HepG2 (cell line): ENCODE measurements at regions not wholly inside any gene's neighbourhood (a gene's known extent, or its start where the extent isn't known, plus 50 kb on each side); places are given as distances from the start of the nearest gene placed in this dataset.
A peak's percentile ranks its signal among the peaks of the same experiment; 100 is the strongest.

ENCODE experiments used
- ATAC-seq: fragments of 200-7000 bp; cut with Tn5 transposase; 3 replicates; pipeline ENCODE4 v1.9.1; 2020; ENCODE audit warnings: mild to moderate bottlenecking, moderate library complexity
- BruUV-seq: library from RNA; stranded (reverse); fragments of 400-500 nt; replicated peaks from 2 replicates; lab custom pipeline; 2021; lab: Mats Ljungman, UMichigan
- CTCF ChIA-PET: fragments of 300-600 bp; formaldehyde crosslinking; extraction: SDS; loops from one replicate; lab custom pipeline; 2021; ENCODE audit warnings: low total read pairs, inconsistent platforms, low intra/inter-chr PET ratio; lab: Yijun Ruan, JAX
- POLR2A ChIA-PET: fragments of 350-600 bp; sonication (Branson Sonifier 250); formaldehyde crosslinking; loops from one replicate; lab custom pipeline; 2020; ENCODE audit warnings: antibody characterized with exemption, inconsistent platforms; lab: Yijun Ruan, JAX
- DNase-seq: peaks from one replicate; pipeline ENCODE4 v3.0.0-alpha.2; 2015; ENCODE audit warnings: low spot score
- FAIRE-seq: peaks from 3 replicates; lab custom pipeline; 2011; peaks lifted over from hg19 to GRCh38; lab: Jason Lieb, UNC
- H2AFZ ChIP-seq: one replicate; pipeline ENCODE4 v1.6.1; 2011; ENCODE audit warnings: low read length, inconsistent platforms
- H3K27ac ChIP-seq: fragments of 300-600 bp; 3 replicates; pipeline ENCODE4 v1.8.0; 2011; ENCODE audit warnings: mixed run types, mild to moderate bottlenecking, mixed read lengths, low read length, inconsistent platforms; ENCODE audit not compliant: insufficient read depth; ENCODE audit errors: extremely low read length
- H3K27me3 ChIP-seq, 2 experiments: fragments of 200-600 bp in 1 of 2; 2 replicates in 1 of 2; 3 replicates in 1 of 2; pipeline versions ENCODE4 v1.6.0 to v1.8.0; 2011; ENCODE audit warnings: low read length in 2 of 2, mild to moderate bottlenecking in 2 of 2, moderate library complexity in 2 of 2, inconsistent platforms in 1 of 2; ENCODE audit not compliant: insufficient read depth in 2 of 2, control insufficient read depth in 1 of 2
- H3K36me3 ChIP-seq, 2 experiments: fragments of 200-600 bp in 1 of 2; replicated peaks in 1 of 2; 2 replicates in 1 of 2; 3 replicates in 1 of 2; pipeline versions ENCODE4 v1.5.1 to v1.8.0; 2011; ENCODE audit warnings: low read length in 2 of 2, inconsistent platforms in 1 of 2; ENCODE audit not compliant: insufficient read depth in 2 of 2, control insufficient read depth in 1 of 2
- H3K4me1 ChIP-seq: 2 replicates; pipeline ENCODE4 v1.5.1; 2012; ENCODE audit warnings: low read length, inconsistent platforms; ENCODE audit not compliant: insufficient read depth
- H3K4me2 ChIP-seq: 2 replicates; pipeline ENCODE4 v1.6.0; 2011; ENCODE audit warnings: low read depth, low read length, inconsistent platforms
- H3K4me3 ChIP-seq, 3 experiments: fragments of 200-600 bp in 1 of 3; sonication (generic), shearing (Covaris generic) in 1 of 3; replicated peaks in 1 of 3; 2 replicates each; pipeline ENCODE4 v1.5.1; 2011 to 2016; ENCODE audit warnings: low read length in 3 of 3, inconsistent platforms in 2 of 3, low read depth in 2 of 3, mild to moderate bottlenecking in 2 of 3, control low read depth in 1 of 3, mixed read lengths in 1 of 3; ENCODE audit not compliant: insufficient read depth in 1 of 3
- H3K79me2 ChIP-seq: one replicate; pipeline ENCODE4 v1.6.1; 2011; ENCODE audit warnings: low read length, inconsistent platforms; ENCODE audit not compliant: insufficient read depth
- H3K9ac ChIP-seq: 2 replicates; pipeline ENCODE4 v1.6.0; 2011; ENCODE audit warnings: mild to moderate bottlenecking, low read depth, low read length, inconsistent platforms; ENCODE audit not compliant: insufficient read depth
- H3K9me3 ChIP-seq: 2 replicates; pipeline ENCODE4 v1.5.1; 2012; ENCODE audit warnings: mild to moderate bottlenecking, low read length
- H4K20me1 ChIP-seq: 2 replicates; pipeline ENCODE4 v1.6.0; 2011; ENCODE audit warnings: inconsistent platforms, mild to moderate bottlenecking, low read length, moderate library complexity; ENCODE audit not compliant: insufficient read depth
- FOXA3 ChIP-seq: IDR thresholded peaks from 2 replicates; pipeline ENCODE4 v1.6.1; 2016; ENCODE audit warnings: missing genetic modification reagents, missing compliant biosample characterization
- HES4 ChIP-seq: sonication (generic); formaldehyde crosslinking; IDR thresholded peaks from 2 replicates; pipeline ENCODE4 v1.9.0; 2021; ENCODE audit warnings: mild to moderate bottlenecking, missing genetic modification reagents, borderline replicate concordance
- KDM1A ChIP-seq: IDR thresholded peaks from 2 replicates; pipeline ENCODE4 v1.6.1; 2016; ENCODE audit warnings: missing compliant biosample characterization
- MAFF ChIP-seq: IDR thresholded peaks from 2 replicates; pipeline ENCODE4 v1.6.1; 2011; ENCODE audit warnings: low read depth, low read length, improper control_type of control experiment
- MAFK ChIP-seq, 2 experiments: IDR thresholded peaks in 1 of 2; conservative IDR thresholded peaks in 1 of 2; 2 replicates each; pipeline ENCODE4 v1.6.1; 2011; ENCODE audit warnings: improper control_type of control experiment in 2 of 2, low read length in 2 of 2
- MEF2D ChIP-seq: sonication (generic); formaldehyde crosslinking; IDR thresholded peaks from 2 replicates; pipeline ENCODE4 v1.5.1; 2020; ENCODE audit warnings: mild to moderate bottlenecking, missing genetic modification reagents
- NBN ChIP-seq: fragments of 450-650 bp; conservative IDR thresholded peaks from 2 replicates; pipeline ENCODE4 v1.6.1; 2017
- NONO ChIP-seq, 2 experiments: fragments of 450-650 bp in 1 of 2; sonication (generic) in 1 of 2; formaldehyde crosslinking in 1 of 2; IDR thresholded peaks in 1 of 2; conservative IDR thresholded peaks in 1 of 2; 2 replicates each; pipeline versions ENCODE4 v1.6.1 to v1.8.0; 2017 to 2022; ENCODE audit warnings: mild to moderate bottlenecking in 1 of 2, missing genetic modification reagents in 1 of 2, moderate library complexity in 1 of 2
- RARG ChIP-seq: sonication (generic); formaldehyde crosslinking; IDR thresholded peaks from 2 replicates; pipeline ENCODE4 v1.4.0; 2020; ENCODE audit warnings: low read depth, mild to moderate bottlenecking, missing genetic modification reagents
- RBM22 ChIP-seq: fragments of 200-400 bp; formaldehyde crosslinking; optimal IDR thresholded peaks from 2 replicates; pipeline ENCODE3; 2017; ENCODE audit warnings: mild to moderate bottlenecking, low read length, moderate library complexity
- REXO4 ChIP-seq: sonication (generic); formaldehyde crosslinking; IDR thresholded peaks from 2 replicates; pipeline ENCODE4 v1.8.0; 2022; ENCODE audit warnings: missing genetic modification reagents, mild to moderate bottlenecking, borderline replicate concordance
- SMARCE1 ChIP-seq: fragments of 450-650 bp; IDR thresholded peaks from 2 replicates; pipeline ENCODE4 v1.6.1; 2017; ENCODE audit warnings: borderline replicate concordance
- SMYD3 ChIP-seq: sonication (generic); formaldehyde crosslinking; IDR thresholded peaks from 2 replicates; pipeline ENCODE4 v1.8.1; 2023; ENCODE audit warnings: mild to moderate bottlenecking, missing genetic modification reagents
- U2AF1 ChIP-seq: fragments of 200-400 bp; formaldehyde crosslinking; optimal IDR thresholded peaks from 2 replicates; pipeline ENCODE3; 2017; ENCODE audit warnings: mild to moderate bottlenecking, low read depth, low read length
- ZBTB42 ChIP-seq: sonication (generic); formaldehyde crosslinking; IDR thresholded peaks from 2 replicates; pipeline ENCODE4 v1.5.0; 2020; ENCODE audit warnings: mild to moderate bottlenecking, missing genetic modification reagents
- ZFP41 ChIP-seq: sonication (generic); formaldehyde crosslinking; IDR thresholded peaks from 2 replicates; pipeline ENCODE4 v1.4.0; 2020; ENCODE audit warnings: mild to moderate bottlenecking, missing genetic modification reagents, borderline replicate concordance
- ZNF501 ChIP-seq: sonication (generic); formaldehyde crosslinking; IDR thresholded peaks from 2 replicates; pipeline ENCODE4 v1.5.1; 2020; ENCODE audit warnings: mild to moderate bottlenecking, moderate library complexity, missing genetic modification reagents
- ZNF577 ChIP-seq: sonication (generic); formaldehyde crosslinking; IDR thresholded peaks from 2 replicates; pipeline ENCODE4 v1.4.0; 2020; ENCODE audit warnings: mild to moderate bottlenecking, low read depth, missing genetic modification reagents, borderline replicate concordance
- ZNF780A ChIP-seq: sonication (generic); formaldehyde crosslinking; IDR thresholded peaks from 2 replicates; pipeline ENCODE4 v1.8.0; 2022; ENCODE audit warnings: mild to moderate bottlenecking, missing genetic modification reagents, moderate library complexity
- WGBS: methylation state at CpG from one replicate; pipeline ENCODE4 v1.1.6; 2017; ENCODE audit warnings: low lambda C conversion rate; 5-methylcytosine and 5-hydroxymethylcytosine counted together
- in situ Hi-C: cut with HindIII; loops from 2 replicates; pipeline ENCODE4 v1.10.0; 2017; ENCODE audit warnings: low pct_unique_long_range_greater_than_20kb; ENCODE audit not compliant: extremely low pct_ligation_motif_present
- intact Hi-C: fragments of 100-400 bp; cut with micrococcal nuclease; formaldehyde crosslinking; loops from one replicate; pipeline ENCODE4 v1.10.0; 2022; ENCODE audit not compliant: unreplicated experiment

GRCh38 chr9:92232190-92232589 lies 61.3 kb downstream of the IARS1 start:
- POLR2A ChIA-PET, result no interaction called here
- no peaks in the 10 kb centered on the region for H3K27me3 ChIP-seq
- peaks cover 9 to 49% of the 10 kb centered on the region in 2 experiments for H3K36me3 ChIP-seq

GRCh38 chr9:92228628-92229027 lies 64.9 kb downstream of the IARS1 start:
- Histone ChIP-seq H3K36me3 (peaks cover 16 to 59% of the 10 kb centered on the region in 2 experiments), H3K9ac (no peak overlapping the region)
- POLR2A ChIA-PET, result interaction anchor here (1.1 kb wide), 1 partner anchor 90 kb away, joined by 3 read pairs; no protein-coding TSS in a partner anchor
- no peak for TF ChIP-seq HES4 (CRISPR knock-in tag)
- TF ChIP-seq RBM22, result peak; percentile 65
- TF ChIP-seq, all 625 proteins: peak for 1
- Histone ChIP-seq H4K20me1 (no peaks in the 10 kb centered on the region), H3K4me1 (no peaks in the 10 kb centered on the region), H3K27ac (no peak overlapping the region), H3K9me3 (no peaks in the 10 kb centered on the region), H2AFZ (no peak overlapping the region), H3K4me3 (no peak overlapping the region), H3K79me2 (no peaks in the 10 kb centered on the region), H3K27me3 (no peaks in the 10 kb centered on the region), H3K4me2 (no peak overlapping the region)
- CTCF ChIA-PET, result no interaction called here
- no peak for DNase-seq
- WGBS, result 100% methylated on average over 2 of the region's 2 CpGs
- ATAC-seq, result no peak
- FAIRE-seq, result no peak
- intact Hi-C loops, result no loop called here
- BruUV-seq, result no TSS peak
- in situ Hi-C loops, result no loop called here

More at GRCh38 chr9:92232190-92232589, 61.3 kb downstream of the IARS1 start:
- H3K4me3 ChIP-seq, result no peak overlapping the region
- TF ChIP-seq SMARCE1 (no peak), SMYD3 (CRISPR knock-in tag) (no peak), ZNF577 (CRISPR knock-in tag) (no peak), RARG (no peak), U2AF1 (no peak), MAFK (conservative IDR thresholded peaks at IDR 0.05 in 1 of 2, IDR thresholded peaks at IDR 0.05 in 1 of 2; ENCODE audit: low read length in 2 of 2) (peak; percentile 28 to 79; a peak in 3 of 4 replicates), NONO (IDR thresholded peaks at IDR 0.05) (no peak), NONO (CRISPR knock-in tag; conservative IDR thresholded peaks at IDR 0.05) (no peak), FOXA3 (CRISPR knock-in tag) (no peak), ZBTB42 (no peak), ZNF780A (CRISPR knock-in tag) (no peak), MAFF (peak; percentile 53; the same call in 1 of the 2 replicates), KDM1A (CRISPR knock-in tag) (no peak), REXO4 (CRISPR knock-in tag) (no peak), ZFP41 (CRISPR knock-in tag) (no peak), NBN (no peak), ZNF501 (no peak), MEF2D (CRISPR knock-in tag) (no peak)
- TF ChIP-seq, all 625 proteins: peak for 2
- Histone ChIP-seq H3K9me3 (no peaks in the 10 kb centered on the region), H4K20me1 (no peaks in the 10 kb centered on the region), H3K4me2 (no peak overlapping the region), H3K9ac (no peak overlapping the region), H3K79me2 (no peaks in the 10 kb centered on the region), H2AFZ (no peak overlapping the region), H3K27ac (no peak overlapping the region), H3K4me1 (no peaks in the 10 kb centered on the region)
- ATAC-seq, result no peak
- in situ Hi-C loops (no loop called here), intact Hi-C loops (no loop called here)
- no peak for DNase-seq
- FAIRE-seq, result no peak
- 100% methylated on average over 1 of the region's 1 CpG for WGBS
- no TSS peak for BruUV-seq
- CTCF ChIA-PET, result no interaction called here
